Body of pancreas (tissue), 4 donors: ENCODE measurements at regions not wholly inside any gene's neighbourhood (a gene's known extent, or its start where the extent isn't known, plus 50 kb on each side); places are given as distances from the start of the nearest gene placed in this dataset.

Experiments used
- CTCF ChIP-seq, 7 experiments: fragments of 450-650 bp in 4 of 7; fragments of 200-600 bp in 3 of 7; sonication (generic) in 3 of 7; IDR thresholded peaks; one replicate each; pipeline ENCODE4 v1.5.1; 2016 to 2019; ENCODE audit warnings: antibody characterized with exemption in 7 of 7
- POLR2A ChIP-seq, 3 donors: fragments of 450-650 bp; IDR thresholded peaks; one replicate each; pipeline ENCODE4 v1.6.1; 2016; ENCODE audit warnings: antibody characterized with exemption in 3 of 3, mild to moderate bottlenecking in 2 of 3

- TF ChIP-seq CTCF (IDR thresholded peaks at IDR 0.05) (no peak), POLR2A (IDR thresholded peaks at IDR 0.05) (no peak)
Observed at GRCh38 chr3:176848431-176849214, 348.7 kb downstream of the TBL1XR1 start.
